ENCODE measurements at regions not wholly inside any gene's neighbourhood (a gene's known extent, or its start where the extent isn't known, plus 50 kb on each side); places are given as distances from the start of the nearest gene placed in this dataset.

DNA sequence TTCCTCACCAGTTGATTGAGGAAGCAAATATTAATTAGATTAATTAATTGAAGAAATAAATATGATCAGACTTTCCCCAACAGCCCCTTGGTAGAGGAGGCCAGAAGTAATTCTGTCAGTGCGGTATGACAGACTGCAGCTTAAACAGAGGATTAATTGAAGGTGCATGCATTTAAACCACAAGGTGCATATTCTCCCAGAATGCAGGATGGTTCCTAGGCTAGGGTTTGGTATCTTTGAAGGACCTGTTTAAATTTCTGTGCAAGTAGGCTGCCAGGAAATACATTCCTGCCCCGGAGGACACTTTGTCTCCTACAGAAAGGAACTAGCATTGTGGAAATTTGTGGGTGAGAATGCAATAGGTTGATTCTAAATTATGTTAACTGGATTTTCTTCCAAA is 50.5 kb upstream of the PALM2AKAP2 start:
- Histone ChIP-seq H3K4me1 (ENCODE audit: control insufficient read depth, extremely low read depth, insufficient read depth, low read length) (peaks cover 3% of the 10 kb centered on the region), H3K9ac (ENCODE audit: insufficient read depth, low read length) (no peak overlapping the region), H3K4me2 (ENCODE audit: extremely low read depth, insufficient read depth, low read length) (no peak overlapping the region), H3K79me2 (ENCODE audit: control insufficient read depth, insufficient read depth, low read length) (no peaks in the 10 kb centered on the region), H3K27ac (ENCODE audit: insufficient read depth, low read length) (no peak overlapping the region), H3K9me3 (ENCODE audit: control insufficient read depth, insufficient read depth, low read depth, low read length) (no peaks in the 10 kb centered on the region), H3K27me3 (ENCODE audit: control insufficient read depth, insufficient read depth, low read length) (no peaks in the 10 kb centered on the region), H3K4me3 (replicated peaks in 1 of 4; ENCODE audit: control extremely low read depth in 1 of 4, insufficient read depth in 1 of 4, low read depth in 3 of 4, low read length in 4 of 4) (no peak overlapping the region), H4K20me1 (ENCODE audit: control insufficient read depth, extremely low read depth, insufficient read depth, low read length) (no peaks in the 10 kb centered on the region), H2AFZ (ENCODE audit: low read length) (no peak overlapping the region), H3K36me3 (ENCODE audit: control insufficient read depth, insufficient read depth, low read length) (no peaks in the 10 kb centered on the region)
- no peak for TF ChIP-seq EZH2 (IDR thresholded peaks at IDR 0.05; ENCODE audit: low read length, missing control alignments)
- TF ChIP-seq, protein P1, sequence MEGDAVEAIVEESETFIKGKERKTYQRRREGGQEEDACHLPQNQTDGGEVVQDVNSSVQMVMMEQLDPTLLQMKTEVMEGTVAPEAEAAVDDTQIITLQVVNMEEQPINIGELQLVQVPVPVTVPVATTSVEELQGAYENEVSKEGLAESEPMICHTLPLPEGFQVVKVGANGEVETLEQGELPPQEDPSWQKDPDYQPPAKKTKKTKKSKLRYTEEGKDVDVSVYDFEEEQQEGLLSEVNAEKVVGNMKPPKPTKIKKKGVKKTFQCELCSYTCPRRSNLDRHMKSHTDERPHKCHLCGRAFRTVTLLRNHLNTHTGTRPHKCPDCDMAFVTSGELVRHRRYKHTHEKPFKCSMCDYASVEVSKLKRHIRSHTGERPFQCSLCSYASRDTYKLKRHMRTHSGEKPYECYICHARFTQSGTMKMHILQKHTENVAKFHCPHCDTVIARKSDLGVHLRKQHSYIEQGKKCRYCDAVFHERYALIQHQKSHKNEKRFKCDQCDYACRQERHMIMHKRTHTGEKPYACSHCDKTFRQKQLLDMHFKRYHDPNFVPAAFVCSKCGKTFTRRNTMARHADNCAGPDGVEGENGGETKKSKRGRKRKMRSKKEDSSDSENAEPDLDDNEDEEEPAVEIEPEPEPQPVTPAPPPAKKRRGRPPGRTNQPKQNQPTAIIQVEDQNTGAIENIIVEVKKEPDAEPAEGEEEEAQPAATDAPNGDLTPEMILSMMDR (conservative IDR thresholded peaks at IDR 0.05 in 1 of 2, IDR thresholded peaks at IDR 0.05 in 1 of 2; ENCODE audit: low read depth in 1 of 2, low read length in 2 of 2): no peak
- no peak for DNase-seq (ENCODE audit: low read depth in 2 of 2)
